Fibroblast of lung (primary cell): ENCODE measurements at regions not wholly inside any gene's neighbourhood (a gene's known extent, or its start where the extent isn't known, plus 50 kb on each side); places are given as distances from the start of the nearest gene placed in this dataset.

Source experiments
- DNase-seq, 2 donors: peaks; one replicate each; pipeline versions ENCODE4 v3.0.0 to v3.0.0-alpha.2; 2010; ENCODE audit warnings: low read depth in 2 of 2
- H2AFZ ChIP-seq: 2 replicates; pipeline ENCODE4 v1.5.1; 2012; ENCODE audit warnings: low read length, control low read depth, inconsistent platforms
- H3K27ac ChIP-seq: 2 replicates; pipeline ENCODE4 v1.5.1; 2011; ENCODE audit warnings: low read length, control low read depth; ENCODE audit not compliant: insufficient read depth
- H3K27me3 ChIP-seq: 2 replicates; pipeline ENCODE4 v1.5.1; 2011; ENCODE audit warnings: mild to moderate bottlenecking, low read length; ENCODE audit not compliant: control insufficient read depth, insufficient read depth
- H3K36me3 ChIP-seq: 2 replicates; pipeline ENCODE4 v1.5.1; 2011; ENCODE audit warnings: low read length; ENCODE audit not compliant: control insufficient read depth, insufficient read depth
- H3K4me1 ChIP-seq: 2 replicates; pipeline ENCODE4 v1.5.1; 2011; ENCODE audit warnings: low read length; ENCODE audit not compliant: control insufficient read depth, insufficient read depth; ENCODE audit errors: extremely low read depth
- H3K4me2 ChIP-seq: 2 replicates; pipeline ENCODE4 v1.5.1; 2011; ENCODE audit warnings: low read length, control low read depth; ENCODE audit not compliant: insufficient read depth; ENCODE audit errors: extremely low read depth
- H3K4me3 ChIP-seq, 4 experiments: fragments of 200-600 bp in 1 of 4; sonication (generic) in 1 of 4; replicated peaks in 1 of 4; 2 replicates each; pipeline ENCODE4 v1.5.1; 2011 to 2016; ENCODE audit warnings: low read length in 4 of 4, low read depth in 3 of 4, mild to moderate bottlenecking in 3 of 4, control low read depth in 2 of 4, inconsistent platforms in 1 of 4, mixed read lengths in 1 of 4; ENCODE audit not compliant: insufficient read depth in 1 of 4; ENCODE audit errors: control extremely low read depth in 1 of 4
- H3K79me2 ChIP-seq: 2 replicates; pipeline ENCODE4 v1.5.1; 2012; ENCODE audit warnings: mild to moderate bottlenecking, low read length, inconsistent platforms; ENCODE audit not compliant: control insufficient read depth, insufficient read depth
- H3K9ac ChIP-seq: 2 replicates; pipeline ENCODE4 v1.5.1; 2011; ENCODE audit warnings: mild to moderate bottlenecking, low read length, control low read depth; ENCODE audit not compliant: insufficient read depth
- H3K9me3 ChIP-seq: 2 replicates; pipeline ENCODE4 v1.5.1; 2012; ENCODE audit warnings: low read depth, low read length; ENCODE audit not compliant: control insufficient read depth, insufficient read depth
- H4K20me1 ChIP-seq: 2 replicates; pipeline ENCODE4 v1.5.1; 2011; ENCODE audit warnings: low read length; ENCODE audit not compliant: control insufficient read depth, insufficient read depth; ENCODE audit errors: extremely low read depth
- EZH2 ChIP-seq: IDR thresholded peaks from 2 replicates; pipeline ENCODE4 v1.5.1; 2012; ENCODE audit warnings: low read length, control low read depth, mild to moderate bottlenecking; ENCODE audit errors: missing control alignments
- TF ChIP-seq, protein P1 (sequence below), 2 donors: IDR thresholded peaks in 1 of 2; conservative IDR thresholded peaks in 1 of 2; 1 replicate in 1 of 2; 2 replicates in 1 of 2; pipeline ENCODE4 v1.5.1; 2011 to 2012; ENCODE audit warnings: low read length in 2 of 2, control low read depth in 1 of 2, inconsistent platforms in 1 of 2, low read depth in 1 of 2, mild to moderate bottlenecking in 1 of 2

DNA sequence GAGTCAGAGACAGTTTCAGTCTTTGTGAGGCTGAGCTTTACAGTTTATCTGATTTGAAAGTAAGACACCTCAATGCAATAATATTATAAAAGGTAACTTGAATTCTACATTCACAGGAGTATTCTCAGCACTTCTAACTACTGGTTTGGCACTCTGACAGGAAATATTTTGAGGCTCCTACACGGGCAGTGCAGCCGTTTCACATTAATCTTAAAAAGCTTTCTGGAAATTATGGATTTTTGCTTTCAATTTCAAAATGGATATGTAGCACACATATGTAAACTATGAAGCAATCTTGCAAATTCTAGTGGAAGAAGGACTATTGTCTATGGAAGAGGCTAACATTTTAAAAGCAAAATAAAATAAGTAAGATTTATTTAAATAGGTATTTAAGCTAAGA is 262.9 kb upstream of the SNX7 start:
- H3K27me3 ChIP-seq = no peaks in the 10 kb centered on the region
- H4K20me1 ChIP-seq = no peaks in the 10 kb centered on the region
- H3K36me3 ChIP-seq = no peaks in the 10 kb centered on the region
- DNase-seq = peak; percentile 36 to 59
- peak overlapping the region; percentile 23 for H3K4me2 ChIP-seq
- no peak overlapping the region for H3K27ac ChIP-seq
- TF ChIP-seq, protein P1, sequence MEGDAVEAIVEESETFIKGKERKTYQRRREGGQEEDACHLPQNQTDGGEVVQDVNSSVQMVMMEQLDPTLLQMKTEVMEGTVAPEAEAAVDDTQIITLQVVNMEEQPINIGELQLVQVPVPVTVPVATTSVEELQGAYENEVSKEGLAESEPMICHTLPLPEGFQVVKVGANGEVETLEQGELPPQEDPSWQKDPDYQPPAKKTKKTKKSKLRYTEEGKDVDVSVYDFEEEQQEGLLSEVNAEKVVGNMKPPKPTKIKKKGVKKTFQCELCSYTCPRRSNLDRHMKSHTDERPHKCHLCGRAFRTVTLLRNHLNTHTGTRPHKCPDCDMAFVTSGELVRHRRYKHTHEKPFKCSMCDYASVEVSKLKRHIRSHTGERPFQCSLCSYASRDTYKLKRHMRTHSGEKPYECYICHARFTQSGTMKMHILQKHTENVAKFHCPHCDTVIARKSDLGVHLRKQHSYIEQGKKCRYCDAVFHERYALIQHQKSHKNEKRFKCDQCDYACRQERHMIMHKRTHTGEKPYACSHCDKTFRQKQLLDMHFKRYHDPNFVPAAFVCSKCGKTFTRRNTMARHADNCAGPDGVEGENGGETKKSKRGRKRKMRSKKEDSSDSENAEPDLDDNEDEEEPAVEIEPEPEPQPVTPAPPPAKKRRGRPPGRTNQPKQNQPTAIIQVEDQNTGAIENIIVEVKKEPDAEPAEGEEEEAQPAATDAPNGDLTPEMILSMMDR (conservative IDR thresholded peaks at IDR 0.05 in 1 of 2, IDR thresholded peaks at IDR 0.05 in 1 of 2; ENCODE audit: low read depth in 1 of 2, low read length in 2 of 2) = no peak
- no peak for TF ChIP-seq EZH2
- no peaks in the 10 kb centered on the region for H3K4me1 ChIP-seq
- H3K9ac ChIP-seq = no peak overlapping the region
- H3K4me3 ChIP-seq = peak overlapping the region in 1 of 4 experiments; percentile 18
- no peaks in the 10 kb centered on the region for H3K79me2 ChIP-seq
- no peaks in the 10 kb centered on the region for H3K9me3 ChIP-seq
- no peak overlapping the region for H2AFZ ChIP-seq

DNA sequence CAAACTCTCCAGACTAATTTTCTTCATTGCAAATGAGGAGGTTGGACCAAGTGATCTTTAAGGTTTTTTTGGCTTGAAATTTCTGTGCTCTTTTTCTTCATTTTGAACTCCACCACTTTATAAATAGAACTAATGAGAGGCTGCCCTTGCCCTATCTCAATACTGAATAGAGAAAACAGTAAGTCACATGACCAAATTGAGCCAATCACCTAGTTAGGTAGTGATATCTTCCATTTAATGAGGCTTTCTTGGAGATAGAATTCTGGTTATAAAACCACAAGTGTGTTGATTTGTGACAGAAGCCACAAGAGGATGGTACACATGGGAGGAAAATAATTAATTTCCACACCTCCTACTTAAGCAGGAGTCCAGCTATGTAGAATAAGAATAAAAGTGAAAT is 263.4 kb upstream of the SNX7 start:
- DNase-seq = no peak
- Histone ChIP-seq H2AFZ (no peak overlapping the region), H3K27me3 (no peaks in the 10 kb centered on the region), H3K4me1 (no peaks in the 10 kb centered on the region), H3K9ac (no peak overlapping the region), H3K79me2 (no peaks in the 10 kb centered on the region), H3K36me3 (no peaks in the 10 kb centered on the region), H4K20me1 (no peaks in the 10 kb centered on the region), H3K9me3 (no peaks in the 10 kb centered on the region), H3K4me3 (no peak overlapping the region), H3K27ac (no peak overlapping the region), H3K4me2 (no peak overlapping the region)
- TF ChIP-seq, protein P1 (conservative IDR thresholded peaks at IDR 0.05 in 1 of 2, IDR thresholded peaks at IDR 0.05 in 1 of 2; ENCODE audit: low read depth in 1 of 2, low read length in 2 of 2) = no peak
- no peak for TF ChIP-seq EZH2

DNA sequence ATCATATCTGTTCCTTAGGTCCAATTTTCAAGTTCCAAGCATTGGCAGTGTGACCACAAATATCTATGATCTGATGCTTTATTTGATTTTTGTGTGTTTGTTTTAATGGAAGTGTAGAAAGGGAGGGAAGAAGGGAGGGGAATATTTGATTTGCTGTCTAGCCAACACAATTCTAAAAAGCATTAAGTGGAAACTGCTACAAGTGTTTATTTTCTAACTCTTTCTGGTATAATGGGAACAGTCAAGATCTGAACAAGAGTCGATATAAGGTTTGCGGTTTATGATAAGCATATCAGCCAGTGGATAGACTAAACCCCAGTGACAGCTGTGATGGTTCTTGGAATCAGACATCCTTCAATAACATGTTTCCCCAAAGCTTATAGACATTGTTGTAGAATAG is 267.8 kb upstream of the SNX7 start:
- H3K36me3 ChIP-seq = no peaks in the 10 kb centered on the region
- peaks cover 2% of the 10 kb centered on the region for H3K4me1 ChIP-seq
- H3K9me3 ChIP-seq = no peaks in the 10 kb centered on the region
- H3K27me3 ChIP-seq = no peaks in the 10 kb centered on the region
- H3K27ac ChIP-seq = no peak overlapping the region
- no peak overlapping the region for H3K4me2 ChIP-seq
- TF ChIP-seq, protein P1 (conservative IDR thresholded peaks at IDR 0.05 in 1 of 2, IDR thresholded peaks at IDR 0.05 in 1 of 2; ENCODE audit: low read depth in 1 of 2, low read length in 2 of 2) = no peak
- no peak for TF ChIP-seq EZH2
- no peak overlapping the region for H3K9ac ChIP-seq
- no peaks in the 10 kb centered on the region for H4K20me1 ChIP-seq
- no peak overlapping the region for H3K4me3 ChIP-seq
- DNase-seq = no peak
- no peaks in the 10 kb centered on the region for H3K79me2 ChIP-seq
- H2AFZ ChIP-seq = no peak overlapping the region
